GM23248 (cell line): ENCODE measurements at regions not wholly inside any gene's neighbourhood (a gene's known extent, or its start where the extent isn't known, plus 50 kb on each side); places are given as distances from the start of the nearest gene placed in this dataset.

Experiments used
- DNase-seq: peaks from one replicate; pipeline ENCODE4 v3.0.0-alpha.2; 2015
- H2AFZ ChIP-seq: fragments of 200-600 bp; sonication (generic); 2 replicates; pipeline ENCODE4 v1.6.1; 2016; ENCODE audit warnings: antibody characterized with exemption
- H3F3A ChIP-seq: fragments of 200-600 bp; sonication (generic); 2 replicates; pipeline ENCODE4 v1.6.1; 2016; ENCODE audit warnings: mild to moderate bottlenecking, antibody characterized with exemption, mixed run types; ENCODE audit not compliant: insufficient read depth
- H3K27ac ChIP-seq: fragments of 200-600 bp; sonication (generic); 2 replicates; pipeline ENCODE4 v1.5.1; 2016; ENCODE audit warnings: mild to moderate bottlenecking
- H3K27me3 ChIP-seq: fragments of 200-600 bp; sonication (generic); replicated peaks from 2 replicates; pipeline ENCODE4 v1.6.1; 2016; ENCODE audit warnings: mild to moderate bottlenecking; ENCODE audit not compliant: insufficient read depth
- H3K36me3 ChIP-seq: fragments of 200-600 bp; sonication (generic); 2 replicates; pipeline ENCODE4 v1.6.1; 2016; ENCODE audit warnings: low read depth, mild to moderate bottlenecking
- H3K4me1 ChIP-seq: fragments of 200-600 bp; sonication (generic); 2 replicates; pipeline ENCODE4 v1.6.1; 2016; ENCODE audit warnings: mild to moderate bottlenecking; ENCODE audit not compliant: insufficient read depth
- H3K4me2 ChIP-seq: fragments of 200-600 bp; sonication (generic); one replicate; pipeline ENCODE4 v1.6.1; 2016; ENCODE audit warnings: mild to moderate bottlenecking; ENCODE audit not compliant: unreplicated experiment
- H3K4me3 ChIP-seq: fragments of 200-600 bp; sonication (generic); 2 replicates; pipeline ENCODE4 v1.5.1; 2016; ENCODE audit warnings: mild to moderate bottlenecking
- H3K79me2 ChIP-seq: fragments of 200-600 bp; sonication (generic); 2 replicates; pipeline ENCODE4 v1.6.1; 2016; ENCODE audit warnings: mild to moderate bottlenecking; ENCODE audit not compliant: insufficient read depth
- H3K9ac ChIP-seq: fragments of 200-600 bp; sonication (generic); 2 replicates; pipeline ENCODE4 v1.6.1; 2016; ENCODE audit warnings: mild to moderate bottlenecking
- H3K9me2 ChIP-seq: fragments of 200-600 bp; sonication (generic); 2 replicates; pipeline ENCODE4 v1.6.1; 2016; ENCODE audit warnings: mixed run types, mild to moderate bottlenecking, moderate library complexity; ENCODE audit not compliant: insufficient read depth
- H3K9me3 ChIP-seq: fragments of 200-600 bp; sonication (generic); one replicate; pipeline ENCODE4 v1.6.1; 2017; ENCODE audit warnings: low read depth
- H4K20me1 ChIP-seq: fragments of 200-600 bp; sonication (generic); 2 replicates; pipeline ENCODE4 v1.6.0; 2016; ENCODE audit not compliant: insufficient read depth
- EZH2 ChIP-seq: fragments of 200-600 bp; sonication (generic); IDR thresholded peaks from 2 replicates; pipeline ENCODE4 v1.6.1; 2018; ENCODE audit warnings: antibody characterized with exemption, mild to moderate bottlenecking; ENCODE audit not compliant: insufficient read depth, poor library complexity, severe bottlenecking
- EZH2phosphoT487 ChIP-seq: fragments of 200-600 bp; sonication (generic); IDR thresholded peaks from 2 replicates; pipeline ENCODE4 v1.6.1; 2018; ENCODE audit warnings: antibody characterized with exemption, moderate library complexity, mild to moderate bottlenecking, low read depth; ENCODE audit not compliant: insufficient read depth
- WGBS, 2 experiments: methylation state at CpG; one replicate each; pipeline ENCODE4 v1.1.6; 2015 to 2017; ENCODE audit warnings: low lambda C conversion rate in 2 of 2, low coverage in 1 of 2; ENCODE audit errors: missing lambda C conversion rate in 2 of 2; 5-methylcytosine and 5-hydroxymethylcytosine counted together
- in situ Hi-C: fragments of 300-500 bp; cut with MboI; formaldehyde crosslinking; loops from 2 replicates; pipeline ENCODE4 v1.15.0; 2020

- H3K27ac ChIP-seq: no peak overlapping the region
- no peaks in the 10 kb centered on the region for H3K36me3 ChIP-seq
- no peak overlapping the region for H2AFZ ChIP-seq
- no peak for TF ChIP-seq EZH2
- no peak for TF ChIP-seq EZH2phosphoT487
- no peak overlapping the region for H3K9ac ChIP-seq
- WGBS, 2 experiments: 48 to 51% methylated on average over 9 of the region's 9 CpGs
- no peak for DNase-seq
- H4K20me1 ChIP-seq: no peaks in the 10 kb centered on the region
- H3K4me2 ChIP-seq: no peak overlapping the region
- H3K9me2 ChIP-seq: no peaks in the 10 kb centered on the region
- no peaks in the 10 kb centered on the region for H3K4me1 ChIP-seq
- H3K4me3 ChIP-seq: no peak overlapping the region
- in situ Hi-C loops: no loop called here
- no peaks in the 10 kb centered on the region for H3K27me3 ChIP-seq
- H3F3A ChIP-seq: no peaks in the 10 kb centered on the region
- no peaks in the 10 kb centered on the region for H3K79me2 ChIP-seq
- no peaks in the 10 kb centered on the region for H3K9me3 ChIP-seq
Measured at GRCh38 chr20:61046721-61047351, 205.2 kb upstream of the CDH4 start.

DNA sequence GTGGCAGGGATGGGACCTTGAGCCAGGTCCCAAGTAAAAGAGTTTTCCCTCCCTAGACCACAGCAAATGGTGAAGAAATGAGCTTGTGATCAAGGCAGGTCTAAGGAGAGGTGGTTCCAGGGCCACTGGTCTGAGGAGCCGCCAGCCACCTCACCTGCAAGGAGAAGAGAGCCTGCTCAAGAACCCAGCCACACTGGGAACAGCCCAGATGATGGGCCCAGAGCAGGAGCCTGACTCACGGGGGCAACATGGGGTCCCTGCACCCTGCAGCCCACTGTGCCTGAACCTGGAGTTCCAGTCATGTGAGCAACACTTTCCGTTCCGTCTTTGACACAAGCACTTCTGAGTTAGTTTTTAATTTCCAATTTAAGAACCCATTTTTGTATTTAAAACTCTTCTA lies 204.5 kb upstream of the CDH4 start:
- H3K9me2 ChIP-seq: no peaks in the 10 kb centered on the region
- H3K27ac ChIP-seq: no peak overlapping the region
- H3K9ac ChIP-seq: no peak overlapping the region
- no peaks in the 10 kb centered on the region for H3K79me2 ChIP-seq
- H4K20me1 ChIP-seq: no peaks in the 10 kb centered on the region
- no peak overlapping the region for H2AFZ ChIP-seq
- WGBS, 2 experiments: 27 to 36% methylated on average over 4 of the region's 4 CpGs
- in situ Hi-C loops: no loop called here
- H3K27me3 ChIP-seq: no peaks in the 10 kb centered on the region
- DNase-seq: no peak
- no peak overlapping the region for H3K4me3 ChIP-seq
- H3K9me3 ChIP-seq: no peaks in the 10 kb centered on the region
- H3F3A ChIP-seq: no peaks in the 10 kb centered on the region
- H3K4me1 ChIP-seq: no peaks in the 10 kb centered on the region
- no peak overlapping the region for H3K4me2 ChIP-seq
- TF ChIP-seq EZH2phosphoT487 (no peak), EZH2 (no peak)
- no peaks in the 10 kb centered on the region for H3K36me3 ChIP-seq

DNA sequence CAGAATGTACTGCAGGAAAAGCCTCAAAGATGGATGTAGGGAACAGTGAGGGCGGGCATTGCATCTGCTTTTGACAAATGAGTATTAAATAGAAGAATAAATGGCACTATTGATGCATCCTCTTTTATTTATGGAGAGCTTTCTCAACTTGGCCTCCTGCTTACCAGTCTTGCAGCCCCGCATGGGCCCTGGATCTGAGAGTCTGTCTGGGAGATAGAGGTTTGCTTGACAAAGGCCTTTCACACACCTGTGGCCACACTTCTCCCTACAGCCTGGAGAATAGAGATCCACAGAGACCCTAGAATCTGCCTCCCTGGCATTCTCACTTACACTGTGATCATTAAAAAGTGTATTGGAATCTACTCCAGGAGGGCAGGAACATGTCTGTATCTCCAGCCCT lies 203.8 kb upstream of the CDH4 start:
- Histone ChIP-seq H3K27me3 (no peaks in the 10 kb centered on the region), H3K9me2 (no peaks in the 10 kb centered on the region), H3K79me2 (no peaks in the 10 kb centered on the region), H3K4me3 (no peak overlapping the region), H3K27ac (no peak overlapping the region), H3K4me1 (no peaks in the 10 kb centered on the region), H3K36me3 (no peaks in the 10 kb centered on the region), H3K9me3 (no peaks in the 10 kb centered on the region), H4K20me1 (no peaks in the 10 kb centered on the region), H3K9ac (no peak overlapping the region), H2AFZ (no peak overlapping the region), H3K4me2 (no peak overlapping the region), H3F3A (no peaks in the 10 kb centered on the region)
- in situ Hi-C loops: no loop called here
- TF ChIP-seq EZH2phosphoT487: no peak
- no peak for TF ChIP-seq EZH2
- WGBS, 2 experiments: 9 to 20% methylated on average over 2 of the region's 2 CpGs
- no peak for DNase-seq

DNA sequence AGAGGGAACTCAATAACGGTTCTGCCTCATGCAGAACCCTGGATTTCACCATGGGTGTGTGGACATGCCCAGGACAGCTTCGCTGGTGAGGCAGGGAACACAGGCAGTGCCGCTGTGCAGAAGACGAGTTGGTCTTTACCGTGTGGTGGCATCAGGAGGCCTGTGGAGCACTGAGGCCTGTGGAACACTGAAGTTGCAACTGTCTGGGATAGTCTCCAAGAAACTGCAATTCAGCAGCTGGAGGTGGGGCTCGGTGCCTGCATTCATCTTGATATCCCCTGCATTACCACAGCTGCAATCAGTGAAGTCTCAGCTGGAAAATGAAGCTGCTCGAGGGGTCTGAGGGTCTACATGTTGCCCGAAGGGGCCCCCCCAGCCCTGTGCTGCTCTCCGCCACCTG lies 202.4 kb upstream of the CDH4 start:
- Histone ChIP-seq H3K4me3 (no peak overlapping the region), H2AFZ (no peak overlapping the region), H4K20me1 (no peaks in the 10 kb centered on the region), H3F3A (no peaks in the 10 kb centered on the region), H3K79me2 (no peaks in the 10 kb centered on the region), H3K36me3 (no peaks in the 10 kb centered on the region), H3K4me2 (no peak overlapping the region), H3K4me1 (no peaks in the 10 kb centered on the region), H3K27me3 (no peaks in the 10 kb centered on the region), H3K9me3 (no peaks in the 10 kb centered on the region), H3K9ac (no peak overlapping the region), H3K9me2 (no peaks in the 10 kb centered on the region), H3K27ac (no peak overlapping the region)
- in situ Hi-C loops: no loop called here
- no peak for DNase-seq
- TF ChIP-seq EZH2phosphoT487 (no peak), EZH2 (no peak)
- WGBS, 2 experiments: 13 to 17% methylated on average over 9 of the region's 9 CpGs

- no peaks in the 10 kb centered on the region for H3K36me3 ChIP-seq
- H3K9ac ChIP-seq: no peak overlapping the region
- no peak overlapping the region for H2AFZ ChIP-seq
- TF ChIP-seq EZH2 (no peak), EZH2phosphoT487 (no peak)
- no peaks in the 10 kb centered on the region for H3K79me2 ChIP-seq
- H3K4me2 ChIP-seq: no peak overlapping the region
- no peak overlapping the region for H3K4me3 ChIP-seq
- in situ Hi-C loops: no loop called here
- no peaks in the 10 kb centered on the region for H3K9me2 ChIP-seq
- 6 to 13% methylated on average over 8 of the region's 8 CpGs for WGBS, 2 experiments
- DNase-seq: no peak
- H3F3A ChIP-seq: no peaks in the 10 kb centered on the region
- H3K4me1 ChIP-seq: no peaks in the 10 kb centered on the region
- H4K20me1 ChIP-seq: no peaks in the 10 kb centered on the region
- no peaks in the 10 kb centered on the region for H3K9me3 ChIP-seq
- no peaks in the 10 kb centered on the region for H3K27me3 ChIP-seq
- no peak overlapping the region for H3K27ac ChIP-seq
Measured at GRCh38 chr20:61050336-61050890, 201.6 kb upstream of the CDH4 start.
